M059J (cell line): ENCODE measurements at regions not wholly inside any gene's neighbourhood (a gene's known extent, or its start where the extent isn't known, plus 50 kb on each side); places are given as distances from the start of the nearest gene placed in this dataset.

ENCODE experiments used
- DNase-seq: peaks from one replicate; pipeline ENCODE4 v3.0.0-alpha.2; 2012; ENCODE audit warnings: low read depth

DNA sequence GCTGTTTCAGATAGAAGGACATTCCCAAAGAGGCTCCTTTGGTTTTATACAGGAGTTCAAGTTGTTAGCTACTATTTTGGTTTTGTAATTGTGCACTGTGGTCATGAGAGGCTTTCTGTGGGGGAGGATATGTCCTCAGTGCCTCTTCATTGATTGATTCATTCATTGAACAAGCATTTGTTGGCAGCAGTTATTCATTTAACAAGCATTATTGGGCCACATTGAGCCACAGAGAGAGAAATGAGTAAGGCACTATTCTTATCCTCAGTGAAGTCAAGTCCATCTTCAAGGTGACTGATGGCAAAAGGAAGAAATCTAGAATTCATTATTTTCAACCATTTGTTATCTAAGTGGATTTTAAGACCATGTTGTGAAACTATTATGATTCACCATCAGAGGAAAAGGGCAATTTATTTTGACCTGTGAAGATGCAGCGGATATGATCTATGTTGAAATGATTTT is 697.2 kb upstream of the CITED2 start:
- DNase-seq: peak; percentile 91

DNA sequence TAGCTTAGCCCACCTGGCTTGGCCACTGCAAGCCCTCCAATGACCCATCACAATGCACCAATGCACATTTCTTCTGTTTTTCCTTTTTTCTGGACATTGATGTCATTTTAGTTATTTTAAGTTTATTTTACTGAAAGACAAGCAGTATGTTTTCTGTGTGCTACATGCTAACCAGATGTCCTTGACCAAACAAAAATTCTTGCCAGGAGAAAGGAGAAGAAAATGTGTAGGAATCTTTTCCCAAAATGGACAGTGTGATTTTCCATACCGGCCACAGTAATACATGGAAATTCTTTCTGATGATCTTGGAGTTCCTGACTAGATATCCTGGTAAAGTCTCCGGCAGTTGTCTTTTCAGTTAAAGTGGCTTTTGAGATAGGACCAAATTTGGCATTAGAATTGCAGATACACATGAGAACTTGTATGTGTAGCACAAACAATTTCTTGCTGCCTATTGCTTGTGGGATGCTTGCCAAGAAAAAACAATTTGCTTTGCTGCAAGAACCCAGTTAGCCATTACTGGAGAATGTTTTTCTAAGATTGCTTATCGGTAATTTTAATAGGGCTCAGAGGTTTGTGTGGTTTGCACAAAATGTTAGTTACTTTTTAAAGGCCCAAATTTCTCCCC is 696.5 kb upstream of the CITED2 start:
- DNase-seq: peak; percentile 96

DNA sequence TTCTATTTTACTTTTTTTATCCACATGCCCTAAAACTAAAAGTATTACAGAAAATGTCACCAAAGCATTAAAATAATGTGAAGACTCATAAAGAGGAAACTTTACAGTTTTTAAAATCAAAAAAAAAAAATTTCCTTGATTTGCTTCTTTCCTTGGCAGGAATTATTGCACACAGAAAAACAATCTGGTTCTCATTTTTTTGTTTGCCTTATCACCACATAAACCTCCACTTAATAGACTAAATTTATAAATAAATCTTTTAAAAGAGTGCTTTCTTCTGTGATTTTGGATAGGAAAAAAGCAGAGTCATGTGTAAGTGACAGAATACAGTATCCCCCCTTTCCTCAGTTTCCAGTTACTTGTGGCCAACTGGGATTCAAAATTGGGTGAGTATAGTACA is 695.1 kb upstream of the CITED2 start:
- no peak for DNase-seq

DNA sequence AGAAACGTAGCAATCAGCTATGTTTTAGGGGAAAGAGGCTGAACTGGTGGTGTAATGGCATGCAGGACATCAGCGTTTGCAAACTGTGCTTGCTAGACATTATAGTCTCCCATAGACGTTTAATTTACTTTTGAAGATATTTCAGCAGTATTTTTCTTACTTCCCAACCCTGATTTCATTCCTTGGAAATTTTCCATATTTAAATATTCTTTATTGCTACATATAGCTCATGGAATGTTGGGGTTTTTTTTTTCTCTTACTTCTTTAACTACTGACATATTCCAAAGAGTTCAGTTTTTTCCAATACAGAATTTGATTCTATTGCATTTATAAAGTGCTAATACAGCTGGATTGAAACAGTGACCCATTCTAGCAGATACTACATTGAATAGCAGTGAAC is 694.4 kb upstream of the CITED2 start:
- DNase-seq: no peak

DNA sequence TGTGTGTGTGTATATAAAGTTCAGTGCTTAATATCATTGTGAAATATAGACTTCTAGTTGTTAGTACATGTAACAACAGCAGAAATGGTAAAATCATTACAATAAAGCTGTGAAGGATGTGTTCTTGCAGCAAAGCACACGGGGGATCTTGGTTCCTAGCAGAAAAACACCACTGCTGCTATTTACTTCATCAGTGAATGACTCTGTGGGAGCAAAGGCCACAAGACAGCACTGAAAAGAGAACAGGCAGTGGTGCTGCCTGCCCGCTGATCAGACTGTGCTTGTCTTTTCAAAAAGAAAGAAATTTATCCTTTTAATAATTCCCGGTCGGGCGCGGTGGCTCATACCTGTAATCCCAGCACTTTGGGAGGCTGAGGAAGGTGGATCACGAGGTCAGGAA is 689.9 kb upstream of the CITED2 start:
- no peak for DNase-seq

DNA sequence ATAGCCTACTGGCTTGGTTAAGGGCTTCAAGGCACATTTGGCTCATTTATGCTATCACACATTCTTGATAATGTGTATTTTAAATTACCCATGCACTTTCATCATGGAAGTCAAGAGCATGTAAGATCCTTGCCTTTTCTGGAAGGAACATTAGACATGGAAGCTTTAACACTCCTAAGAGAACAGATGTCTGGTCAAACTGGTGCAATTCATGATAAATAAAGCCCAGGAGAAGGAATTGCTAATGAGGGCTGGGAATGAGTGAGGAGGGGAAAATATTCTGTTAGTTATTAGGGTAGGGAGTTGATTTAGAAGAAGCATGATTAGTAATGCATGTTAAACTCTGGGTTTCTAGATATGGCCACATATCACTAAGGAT is 688.6 kb upstream of the CITED2 start:
- no peak for DNase-seq

DNA sequence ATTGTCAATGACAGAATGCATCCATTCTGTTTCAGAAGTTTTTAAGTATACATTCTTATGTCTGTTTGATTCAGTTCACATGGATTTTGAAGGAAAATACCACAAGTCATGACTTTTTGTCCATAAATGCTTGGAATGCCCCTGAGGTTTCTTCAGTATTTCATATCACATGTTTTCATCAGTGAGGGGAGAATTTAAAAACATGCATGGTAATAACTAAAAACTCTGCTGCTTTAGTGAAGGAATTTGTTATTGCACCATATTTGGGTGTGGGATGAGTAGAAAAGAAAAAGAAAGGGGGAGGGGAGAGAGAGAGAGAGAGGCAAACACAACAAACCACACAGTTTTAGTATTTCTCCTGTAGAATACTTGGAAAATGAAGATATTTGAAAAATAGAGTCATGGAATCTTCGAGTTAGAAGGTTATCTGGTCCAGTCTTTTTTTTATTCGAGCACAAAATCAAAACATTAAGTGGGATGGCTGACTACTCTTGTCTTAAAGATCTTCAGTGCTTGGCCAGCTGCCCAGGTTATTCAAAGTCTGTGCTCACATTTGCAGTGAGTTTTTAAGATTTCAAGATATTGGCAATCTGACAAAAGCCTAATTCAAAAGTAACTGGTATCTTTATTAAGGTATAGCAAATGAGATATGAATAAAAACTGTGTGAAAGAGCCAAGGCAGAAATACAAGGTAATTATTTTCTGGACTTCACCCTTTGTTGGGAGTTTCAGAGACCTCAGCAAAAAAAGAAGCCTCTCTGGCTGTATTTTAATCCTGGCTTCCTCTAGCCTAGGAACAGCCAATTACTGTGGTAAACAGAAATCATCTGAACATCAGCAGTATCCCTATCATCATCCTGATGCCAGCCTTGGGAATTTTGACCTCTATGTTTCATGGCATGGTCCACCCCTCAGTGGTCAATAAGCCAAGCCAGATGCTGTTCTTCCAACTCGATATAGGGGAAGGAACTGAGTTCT is 687.9 kb upstream of the CITED2 start:
- peak; percentile 98 for DNase-seq

DNA sequence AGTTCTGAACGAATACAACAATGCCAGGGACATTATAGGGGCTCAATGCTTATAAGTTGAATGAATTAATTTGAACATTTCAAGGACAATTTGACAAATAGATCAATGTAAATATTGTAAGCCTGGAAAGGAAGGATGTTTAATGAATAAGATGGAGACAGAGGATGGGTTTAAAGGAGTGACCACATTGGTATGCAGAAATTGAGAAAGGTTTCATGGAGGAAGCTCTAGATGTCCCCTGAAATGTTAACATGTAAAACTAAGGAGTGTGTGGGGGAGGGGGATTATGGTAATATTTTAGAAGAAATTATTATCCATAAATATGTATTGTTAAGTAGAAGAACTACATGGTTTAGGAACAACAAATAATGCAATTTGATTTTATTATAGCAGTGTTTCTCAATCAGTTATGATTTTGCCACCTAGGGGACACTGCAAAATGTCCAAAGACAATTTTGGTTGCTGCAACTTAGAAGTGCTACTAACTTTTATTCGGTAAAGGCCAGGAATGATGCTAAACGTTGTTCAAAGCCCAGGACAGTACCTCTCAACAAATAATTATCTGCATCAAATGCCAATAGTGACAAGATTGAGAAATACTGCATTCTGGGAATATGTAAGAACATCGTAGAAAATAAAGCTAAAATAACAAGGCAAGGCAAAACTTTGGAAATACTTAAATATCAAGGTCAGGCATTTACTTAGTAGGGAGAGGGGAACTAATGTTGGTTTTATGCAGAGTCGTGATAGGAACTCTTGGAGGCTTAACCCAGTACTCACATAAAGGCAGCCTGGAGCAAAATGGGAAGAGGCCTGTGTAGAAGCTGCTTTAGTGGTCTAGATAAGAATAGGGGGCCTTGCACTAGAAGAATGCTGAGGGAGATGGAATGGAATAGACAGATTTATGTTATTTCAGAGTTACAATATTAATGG is 686.9 kb upstream of the CITED2 start:
- no peak for DNase-seq

DNA sequence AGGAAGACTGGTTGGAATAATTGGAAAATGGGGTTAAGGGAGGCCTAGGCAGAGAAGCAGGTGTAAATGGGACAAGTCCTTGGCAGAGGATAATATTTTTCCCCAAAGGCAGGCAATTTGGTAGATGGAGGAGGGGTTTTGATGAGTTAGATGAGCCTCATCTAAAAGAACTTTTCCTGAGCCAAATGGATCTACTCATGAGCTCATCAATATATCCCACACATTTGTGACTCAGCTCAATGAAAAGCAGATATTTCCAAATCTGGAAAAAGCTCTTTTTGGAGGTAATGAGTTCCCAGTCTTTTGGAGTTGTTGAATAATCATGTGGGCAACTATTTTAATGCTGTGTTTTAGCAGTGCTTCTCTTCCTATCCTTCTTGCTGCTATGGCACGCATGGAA is 685.5 kb upstream of the CITED2 start:
- DNase-seq: no peak

DNA sequence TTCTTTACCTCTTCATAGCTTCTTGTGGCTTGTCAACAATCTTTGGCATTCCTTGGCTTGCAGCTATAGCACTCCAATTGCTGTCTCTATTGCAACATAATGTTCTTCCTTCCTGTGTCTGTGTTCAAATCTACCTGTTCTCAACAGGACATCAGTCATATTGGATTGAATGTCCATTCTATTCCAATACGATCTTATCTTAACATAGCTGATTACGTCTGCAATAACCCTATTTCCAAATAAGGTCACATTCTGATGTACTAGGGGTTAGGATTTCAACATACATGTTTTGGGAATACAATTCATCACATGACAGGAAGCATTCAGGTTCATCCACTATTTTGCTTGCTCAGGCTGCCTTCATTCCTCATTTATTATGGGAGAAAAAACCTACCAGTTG is 684.4 kb upstream of the CITED2 start:
- DNase-seq: no peak

DNA sequence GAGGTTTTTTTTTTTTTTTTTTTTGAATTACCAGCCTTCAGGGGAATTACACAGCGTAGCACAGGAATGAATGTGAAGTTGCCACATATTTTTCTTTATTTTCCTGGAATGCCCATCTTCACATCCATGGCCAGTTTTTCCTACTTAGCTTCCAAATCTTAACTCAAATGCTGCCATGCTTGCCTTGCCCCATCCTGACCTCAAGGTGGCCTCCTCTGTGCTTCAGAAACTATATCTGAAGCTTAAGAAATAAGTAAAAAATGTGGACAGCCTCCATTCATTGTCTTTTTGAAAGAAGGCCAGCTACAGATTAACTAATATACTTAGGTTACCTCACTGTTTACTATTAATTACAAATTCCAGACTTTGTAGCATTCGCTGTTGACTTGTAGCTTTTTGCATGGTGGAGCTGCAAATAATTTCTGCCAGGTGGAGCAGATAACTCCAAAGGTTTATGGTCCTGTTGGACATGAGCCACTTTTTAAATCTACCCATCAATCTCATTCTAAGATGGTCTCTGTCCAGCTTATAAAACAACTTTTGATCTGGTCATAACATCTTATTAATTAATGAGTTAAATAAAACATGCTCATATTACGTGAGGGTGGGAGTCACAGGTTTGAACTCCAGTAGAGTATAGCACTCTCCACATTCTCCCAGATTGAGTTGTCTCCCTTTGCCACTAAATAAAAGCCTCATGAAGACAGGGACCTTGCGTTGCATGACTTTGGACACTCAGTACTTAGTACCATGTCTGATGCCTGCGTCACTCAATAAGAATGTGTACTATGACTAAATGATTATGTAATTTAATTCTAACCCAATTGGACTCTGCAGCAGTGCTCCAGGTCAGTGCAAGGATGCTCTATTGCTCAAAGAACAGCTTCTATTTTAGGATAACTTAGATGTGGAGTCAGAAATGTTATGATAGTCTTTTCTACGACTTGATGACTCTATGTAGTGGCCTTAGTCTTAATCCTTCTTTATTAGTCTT is 678.6 kb upstream of the CITED2 start:
- DNase-seq: peak; percentile 84

DNA sequence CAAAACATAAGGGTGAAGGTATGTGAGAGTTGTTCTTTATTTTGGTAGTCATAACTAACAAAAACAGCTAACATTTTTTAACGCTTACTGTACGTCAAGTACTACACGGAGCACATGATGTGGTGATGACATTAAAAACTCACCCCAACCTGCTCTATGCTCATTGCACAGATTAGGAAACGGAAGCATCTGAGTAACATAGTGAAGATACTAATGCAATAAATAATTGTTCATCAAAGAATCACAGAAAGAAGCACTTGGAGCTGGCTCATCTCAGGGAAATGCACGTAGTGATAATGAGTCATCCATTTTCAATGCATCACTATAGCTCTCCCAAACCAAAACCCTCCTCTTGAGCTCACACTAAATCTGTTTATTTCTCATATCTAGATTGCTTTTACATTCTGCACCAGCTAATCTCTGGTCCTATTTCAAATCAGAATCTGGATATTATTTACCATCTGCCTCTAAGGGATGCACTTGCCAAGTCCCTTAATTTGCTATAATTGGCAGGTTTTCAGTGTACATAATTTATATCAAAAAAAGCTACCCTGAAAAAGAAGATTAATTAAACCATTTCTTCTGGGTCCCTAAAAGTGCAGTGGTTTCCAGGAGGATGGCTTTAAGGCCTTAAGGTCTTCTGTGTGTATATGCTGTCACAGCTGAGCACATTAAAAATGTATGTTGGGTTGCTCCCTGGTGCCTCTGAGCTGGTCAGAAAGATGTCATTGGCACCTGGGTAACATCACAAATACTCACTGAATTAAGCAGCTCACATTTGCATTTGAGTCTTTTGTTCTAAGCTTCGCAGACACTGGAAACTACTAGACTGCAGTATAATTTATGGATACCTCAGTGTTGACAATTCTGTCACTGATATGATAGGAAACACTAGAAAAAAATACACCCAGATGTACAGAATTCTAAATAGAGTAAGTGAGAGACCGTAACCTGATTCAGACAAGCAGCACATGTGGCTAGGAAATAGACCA is 677.4 kb upstream of the CITED2 start:
- DNase-seq: peak; percentile 99

DNA sequence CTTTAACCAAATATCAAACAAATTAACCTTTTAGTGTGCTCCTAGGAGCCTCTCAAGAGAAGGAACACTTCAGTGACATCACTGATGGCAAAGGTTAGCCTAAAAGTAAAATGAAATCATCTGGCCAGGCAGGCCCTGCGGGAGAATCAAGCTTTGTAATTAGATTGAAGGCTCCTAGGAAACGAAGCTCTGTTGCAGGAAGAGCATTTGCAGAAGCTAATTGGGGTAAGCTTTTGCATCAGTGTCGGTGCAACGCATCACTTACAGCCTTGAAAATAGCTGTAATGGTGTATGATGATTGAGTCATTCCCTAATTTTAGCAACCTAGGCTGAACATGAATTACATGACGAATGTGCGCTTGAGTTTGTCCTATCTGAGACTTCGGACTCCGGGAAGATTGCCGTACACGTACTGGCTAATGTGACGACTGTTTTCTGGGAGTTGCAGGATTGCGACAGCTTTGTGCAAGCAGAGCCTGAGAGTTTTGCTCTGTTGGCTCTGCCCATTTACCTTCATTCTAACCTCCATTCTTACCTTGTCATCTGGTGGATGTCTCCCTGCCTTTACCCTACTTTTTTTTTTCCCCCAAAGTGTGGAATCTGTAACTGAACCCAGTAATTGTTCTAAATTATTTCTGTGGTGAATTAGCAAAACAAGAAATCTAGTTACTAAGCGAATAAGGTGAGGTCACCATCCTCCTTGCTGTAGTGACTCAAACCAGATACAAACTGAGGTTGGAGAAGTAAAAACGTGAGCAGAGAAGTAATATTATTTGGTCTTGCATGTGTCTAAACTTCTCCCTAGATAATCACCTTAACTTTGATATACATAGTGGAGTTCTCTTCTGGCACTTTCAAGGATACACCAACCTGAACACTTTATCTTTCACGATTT is 675.9 kb upstream of the CITED2 start:
- peak; percentile 95 for DNase-seq

DNA sequence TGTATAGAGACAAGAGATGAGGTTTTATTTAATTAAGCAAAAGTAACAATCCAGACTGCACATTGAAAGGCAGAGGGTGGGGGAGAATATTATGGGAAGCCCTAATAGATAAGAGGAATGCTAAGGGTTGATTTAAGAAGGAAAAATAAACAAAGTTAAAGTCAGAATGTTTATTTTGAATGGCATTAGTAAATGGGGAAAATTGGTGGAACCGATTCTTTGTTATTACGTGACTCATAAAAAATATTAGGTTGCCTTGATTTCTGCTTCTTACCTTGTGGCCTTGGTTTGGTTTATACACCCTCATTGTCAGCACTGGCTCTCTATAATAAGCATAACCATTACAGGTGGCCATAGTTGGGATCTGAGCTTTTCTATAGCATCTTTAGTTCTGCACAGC is 674.8 kb upstream of the CITED2 start:
- peak; percentile 82 for DNase-seq

DNA sequence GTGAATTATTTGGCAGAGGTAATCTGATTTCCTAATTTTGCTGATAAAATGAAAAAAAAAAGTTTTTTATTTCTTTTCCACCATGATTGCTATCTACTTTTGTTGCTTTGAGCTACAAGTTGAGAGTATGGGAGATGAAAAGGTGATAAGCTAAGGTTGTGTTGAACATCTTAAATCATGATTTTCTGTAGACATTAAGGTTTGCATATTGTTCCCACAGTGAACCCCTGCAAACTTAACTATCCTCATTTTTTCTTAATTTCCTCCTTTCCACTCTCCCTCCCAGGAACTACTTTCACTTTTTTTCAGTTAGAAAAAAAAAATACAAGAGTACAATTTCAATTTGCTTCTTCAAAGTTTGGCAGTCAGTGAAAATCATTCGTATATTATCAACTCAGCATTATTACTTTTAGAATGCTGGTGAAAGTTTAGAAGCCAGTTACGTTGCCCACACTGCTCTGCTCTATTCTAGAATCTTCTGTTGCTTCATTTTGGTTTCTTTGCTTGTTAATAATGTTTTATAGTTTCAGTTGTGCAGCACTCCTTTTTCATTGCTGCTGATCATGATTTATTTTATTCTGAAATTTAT is 673.8 kb upstream of the CITED2 start:
- no peak for DNase-seq

DNA sequence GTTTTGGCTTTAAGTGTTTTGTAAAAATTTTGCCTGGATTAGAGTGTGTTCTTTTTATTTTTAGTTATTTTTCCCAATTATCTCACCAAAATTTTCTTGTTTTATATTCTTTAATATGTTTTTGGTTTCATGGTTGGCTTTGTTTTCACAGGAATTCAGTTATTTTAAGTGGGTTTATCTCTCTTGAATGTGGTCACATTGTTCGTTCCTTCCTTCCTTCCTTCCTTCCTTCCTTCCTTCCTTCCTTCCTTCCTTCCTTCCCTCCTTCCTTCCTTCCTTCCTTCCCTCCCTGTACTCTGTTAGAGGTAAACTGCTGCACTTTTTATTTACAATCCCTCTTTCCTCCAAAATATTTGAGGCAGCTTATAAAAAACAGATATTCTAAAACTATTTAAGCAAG is 672.9 kb upstream of the CITED2 start:
- DNase-seq: no peak

DNA sequence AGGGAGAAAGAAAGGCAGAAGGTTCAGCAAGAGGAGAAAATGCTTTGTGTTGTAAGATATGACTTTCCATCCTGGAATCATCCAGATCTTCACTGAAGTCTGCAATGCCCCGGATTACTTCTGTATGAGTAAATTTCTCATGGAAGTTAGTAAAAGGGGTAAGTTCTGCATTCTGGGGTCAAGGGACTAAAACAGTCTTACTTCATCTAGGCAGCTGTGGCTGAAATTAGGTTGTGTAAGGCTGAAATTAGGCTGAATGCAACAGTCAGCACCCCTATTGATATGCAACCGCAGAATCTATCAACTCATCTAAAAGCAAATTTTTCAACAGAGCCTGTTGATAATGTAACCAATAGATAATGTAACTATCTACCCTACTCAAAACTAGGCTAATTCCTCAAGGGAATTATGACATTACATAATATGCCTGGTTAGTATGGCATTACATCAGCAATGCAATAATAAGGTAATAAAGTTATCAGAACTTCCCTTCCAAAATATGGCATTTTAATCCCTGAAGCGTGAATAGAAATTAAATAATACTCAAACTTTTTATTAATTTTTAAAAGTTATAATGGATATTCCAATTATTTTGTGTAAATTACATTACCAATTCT is 671.7 kb upstream of the CITED2 start:
- DNase-seq: no peak

DNA sequence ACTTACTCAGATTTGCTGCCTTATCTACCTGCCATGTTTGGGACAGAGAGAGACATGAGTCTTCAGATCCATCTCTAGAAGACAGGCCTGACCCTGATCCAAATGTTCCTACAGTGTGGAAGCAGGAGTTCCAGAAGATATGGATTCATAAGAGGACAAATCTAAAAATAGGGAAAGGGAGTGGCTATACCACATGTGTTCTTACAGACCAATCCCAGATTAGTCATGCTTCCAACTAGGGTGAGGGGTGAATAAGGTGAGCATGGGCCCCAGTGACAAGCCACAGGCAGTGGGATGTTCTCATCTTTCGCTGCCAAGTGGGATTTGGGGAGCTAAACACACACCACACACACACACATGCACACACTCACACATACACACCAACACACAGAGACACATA is 670.7 kb upstream of the CITED2 start:
- DNase-seq: no peak
